PC-9 (cell line): ENCODE measurements at regions not wholly inside any gene's neighbourhood (a gene's known extent, or its start where the extent isn't known, plus 50 kb on each side); places are given as distances from the start of the nearest gene placed in this dataset.

Source experiments
- BruUV-seq: library from RNA; stranded (reverse); fragments of 400-500 nt; replicated peaks from 2 replicates; lab custom pipeline; 2021; lab: Mats Ljungman, UMichigan
- CTCF ChIA-PET: fragments of 300-600 bp; sonication (Branson Sonifier 250); formaldehyde crosslinking; loops from one replicate; lab custom pipeline; 2022; ENCODE audit warnings: antibody characterized with exemption; lab: Charles Lee
- POLR2A ChIA-PET: fragments of 300-600 bp; sonication (Branson Sonifier 250); formaldehyde crosslinking; loops from one replicate; lab custom pipeline; 2022; ENCODE audit warnings: antibody characterized with exemption; ENCODE audit not compliant: unreplicated experiment; lab: Charles Lee
- DNase-seq, 2 experiments: peaks; one replicate each; pipeline versions ENCODE4 v3.0.0 to v3.0.0-alpha.2; 2015 to 2022; ENCODE audit warnings: mixed read lengths in 1 of 2
- H2AFZ ChIP-seq: fragments of 200-600 bp; sonication (generic); 2 replicates; pipeline ENCODE4 v1.8.1; 2017; ENCODE audit warnings: antibody characterized with exemption
- H3F3A ChIP-seq: fragments of 200-600 bp; sonication (generic); 2 replicates; pipeline ENCODE4 v1.8.1; 2017; ENCODE audit warnings: antibody characterized with exemption, mild to moderate bottlenecking, low read depth; ENCODE audit not compliant: insufficient read depth
- H3K27ac ChIP-seq: fragments of 200-600 bp; sonication (generic); 2 replicates; pipeline ENCODE4 v1.6.1; 2016; ENCODE audit warnings: mixed run types
- H3K27me3 ChIP-seq: fragments of 200-600 bp; sonication (generic); 2 replicates; pipeline ENCODE4 v1.6.1; 2016; ENCODE audit warnings: low read depth, mixed run types; ENCODE audit not compliant: insufficient read depth
- H3K36me3 ChIP-seq: fragments of 200-600 bp; sonication (generic); 2 replicates; pipeline ENCODE4 v1.6.1; 2016; ENCODE audit warnings: low read depth, mixed run types
- H3K4me1 ChIP-seq: fragments of 200-600 bp; sonication (generic); replicated peaks from 2 replicates; pipeline ENCODE4 v1.6.1; 2016; ENCODE audit warnings: mixed run types; ENCODE audit not compliant: insufficient read depth
- H3K4me2 ChIP-seq: fragments of 200-600 bp; sonication (generic); 2 replicates; pipeline ENCODE4 v1.6.1; 2017; ENCODE audit warnings: mixed run types
- H3K4me3 ChIP-seq: fragments of 200-600 bp; sonication (generic); 2 replicates; pipeline ENCODE4 v1.6.1; 2016; ENCODE audit warnings: mixed run types
- H3K79me2 ChIP-seq: fragments of 200-600 bp; sonication (generic); 2 replicates; pipeline ENCODE4 v1.6.1; 2017; ENCODE audit warnings: low read depth, mixed run types
- H3K9me2 ChIP-seq: fragments of 200-600 bp; sonication (generic); 2 replicates; pipeline ENCODE4 v1.8.1; 2017; ENCODE audit warnings: mild to moderate bottlenecking; ENCODE audit not compliant: insufficient read depth
- H3K9me3 ChIP-seq: fragments of 200-600 bp; sonication (generic); 2 replicates; pipeline ENCODE4 v1.8.1; 2016; ENCODE audit warnings: low read depth; ENCODE audit not compliant: insufficient read depth
- H4K20me1 ChIP-seq: fragments of 200-600 bp; sonication (generic); 2 replicates; pipeline ENCODE4 v1.8.1; 2017; ENCODE audit not compliant: insufficient read depth
- EZH2 ChIP-seq: fragments of 200-600 bp; sonication (generic); IDR thresholded peaks from 2 replicates; pipeline ENCODE4 v1.8.0; 2017; ENCODE audit warnings: antibody characterized with exemption, low read depth
- intact Hi-C: fragments of 100-400 bp; cut with micrococcal nuclease; formaldehyde crosslinking; loops from one replicate; pipeline ENCODE4 v1.10.0; 2022; ENCODE audit not compliant: unreplicated experiment
- TF ChIP-seq, protein P1 (sequence below): fragments of 200-600 bp; sonication (generic); conservative IDR thresholded peaks from 2 replicates; pipeline ENCODE4 v1.6.1; 2017; ENCODE audit warnings: mixed run types, antibody characterized with exemption, mild to moderate bottlenecking, moderate library complexity

DNA sequence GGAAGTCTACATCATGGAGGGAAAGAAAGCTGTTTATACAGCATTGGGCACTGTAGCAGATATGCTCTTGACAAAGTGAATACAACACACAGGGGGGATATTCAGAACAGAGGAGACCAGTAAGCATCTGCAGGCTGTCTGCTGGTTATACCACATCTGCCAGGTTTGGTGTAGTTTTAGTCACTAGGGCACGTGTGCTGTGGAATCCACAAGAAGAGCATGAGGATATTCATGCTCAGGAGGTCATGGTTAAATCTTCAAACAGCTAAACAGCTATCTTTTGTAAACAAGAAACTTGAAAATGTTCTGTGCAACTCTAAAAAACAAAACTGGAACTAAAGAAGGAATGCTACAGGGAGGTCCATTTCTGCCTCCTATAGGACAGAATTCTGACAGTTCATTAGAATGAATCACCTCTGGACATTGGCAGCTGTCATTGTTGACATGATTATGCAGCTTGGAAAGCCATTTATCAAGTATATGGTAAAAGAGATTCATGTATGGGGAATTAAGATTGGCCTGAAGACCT, 175.8 kb downstream of the RCHY1 start:
- Histone ChIP-seq H3K79me2 (no peaks in the 10 kb centered on the region), H3K4me1 (no peaks in the 10 kb centered on the region), H3K4me3 (no peak overlapping the region), H3K9me2 (no peaks in the 10 kb centered on the region), H3K9me3 (no peaks in the 10 kb centered on the region), H2AFZ (no peak overlapping the region), H4K20me1 (no peaks in the 10 kb centered on the region), H3K36me3 (no peaks in the 10 kb centered on the region), H3K27me3 (no peaks in the 10 kb centered on the region; the same call in 1 of the 2 replicates), H3K4me2 (no peak overlapping the region), H3F3A (no peaks in the 10 kb centered on the region), H3K27ac (no peak overlapping the region)
- DNase-seq, result no peak
- POLR2A ChIA-PET, result no interaction called here
- intact Hi-C loops, result no loop called here
- CTCF ChIA-PET, result no interaction called here
- no TSS peak for BruUV-seq
- TF ChIP-seq EZH2, result no peak
- TF ChIP-seq, protein P1, sequence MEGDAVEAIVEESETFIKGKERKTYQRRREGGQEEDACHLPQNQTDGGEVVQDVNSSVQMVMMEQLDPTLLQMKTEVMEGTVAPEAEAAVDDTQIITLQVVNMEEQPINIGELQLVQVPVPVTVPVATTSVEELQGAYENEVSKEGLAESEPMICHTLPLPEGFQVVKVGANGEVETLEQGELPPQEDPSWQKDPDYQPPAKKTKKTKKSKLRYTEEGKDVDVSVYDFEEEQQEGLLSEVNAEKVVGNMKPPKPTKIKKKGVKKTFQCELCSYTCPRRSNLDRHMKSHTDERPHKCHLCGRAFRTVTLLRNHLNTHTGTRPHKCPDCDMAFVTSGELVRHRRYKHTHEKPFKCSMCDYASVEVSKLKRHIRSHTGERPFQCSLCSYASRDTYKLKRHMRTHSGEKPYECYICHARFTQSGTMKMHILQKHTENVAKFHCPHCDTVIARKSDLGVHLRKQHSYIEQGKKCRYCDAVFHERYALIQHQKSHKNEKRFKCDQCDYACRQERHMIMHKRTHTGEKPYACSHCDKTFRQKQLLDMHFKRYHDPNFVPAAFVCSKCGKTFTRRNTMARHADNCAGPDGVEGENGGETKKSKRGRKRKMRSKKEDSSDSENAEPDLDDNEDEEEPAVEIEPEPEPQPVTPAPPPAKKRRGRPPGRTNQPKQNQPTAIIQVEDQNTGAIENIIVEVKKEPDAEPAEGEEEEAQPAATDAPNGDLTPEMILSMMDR, result no peak

DNA sequence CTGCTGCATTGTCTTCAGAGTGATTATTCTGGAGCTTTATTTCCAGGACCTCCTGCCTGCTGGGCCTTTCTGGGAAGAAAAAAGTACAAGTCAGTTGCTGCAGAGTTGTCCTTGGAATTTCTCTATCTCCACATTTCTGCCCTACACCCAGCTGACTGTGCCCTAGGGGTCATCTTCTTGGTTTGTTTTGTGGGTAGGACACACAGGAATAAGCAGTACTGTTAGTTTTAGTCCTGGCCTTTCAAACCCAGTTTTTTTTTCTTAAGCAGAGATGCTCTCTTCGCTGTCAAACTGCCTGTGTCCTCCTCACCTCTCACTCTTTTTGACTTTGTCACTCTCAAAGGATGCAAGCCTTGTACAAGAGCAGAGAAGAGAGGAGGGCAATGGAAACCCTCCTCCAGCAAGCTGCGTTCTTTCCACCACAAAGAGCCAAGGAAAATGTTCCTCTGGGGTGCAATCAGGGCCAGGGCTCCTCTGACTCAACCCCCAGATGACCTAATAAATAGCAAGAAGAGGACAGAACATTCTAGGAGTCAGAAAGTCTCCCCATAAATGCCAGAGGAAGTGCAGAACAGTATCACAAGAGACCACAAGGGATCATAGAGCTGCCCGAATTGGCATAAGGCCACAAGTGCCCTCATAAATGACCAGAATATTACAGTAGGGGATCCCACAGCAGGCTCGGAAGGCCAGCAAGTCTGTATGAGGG, 186.2 kb downstream of the RCHY1 start:
- CTCF ChIA-PET, result no interaction called here
- Histone ChIP-seq H4K20me1 (no peaks in the 10 kb centered on the region), H3K9me2 (no peaks in the 10 kb centered on the region), H3K4me2 (no peak overlapping the region), H3K9me3 (no peaks in the 10 kb centered on the region; the same call in 1 of the 2 replicates), H3F3A (no peaks in the 10 kb centered on the region), H3K36me3 (no peaks in the 10 kb centered on the region), H2AFZ (no peak overlapping the region), H3K4me1 (no peaks in the 10 kb centered on the region), H3K27ac (no peak overlapping the region), H3K79me2 (no peaks in the 10 kb centered on the region), H3K4me3 (no peak overlapping the region), H3K27me3 (no peaks in the 10 kb centered on the region)
- POLR2A ChIA-PET, result no interaction called here
- intact Hi-C loops, result no loop called here
- no peak for DNase-seq
- BruUV-seq, result no TSS peak
- TF ChIP-seq, protein P1, result no peak
- TF ChIP-seq EZH2, result no peak

DNA sequence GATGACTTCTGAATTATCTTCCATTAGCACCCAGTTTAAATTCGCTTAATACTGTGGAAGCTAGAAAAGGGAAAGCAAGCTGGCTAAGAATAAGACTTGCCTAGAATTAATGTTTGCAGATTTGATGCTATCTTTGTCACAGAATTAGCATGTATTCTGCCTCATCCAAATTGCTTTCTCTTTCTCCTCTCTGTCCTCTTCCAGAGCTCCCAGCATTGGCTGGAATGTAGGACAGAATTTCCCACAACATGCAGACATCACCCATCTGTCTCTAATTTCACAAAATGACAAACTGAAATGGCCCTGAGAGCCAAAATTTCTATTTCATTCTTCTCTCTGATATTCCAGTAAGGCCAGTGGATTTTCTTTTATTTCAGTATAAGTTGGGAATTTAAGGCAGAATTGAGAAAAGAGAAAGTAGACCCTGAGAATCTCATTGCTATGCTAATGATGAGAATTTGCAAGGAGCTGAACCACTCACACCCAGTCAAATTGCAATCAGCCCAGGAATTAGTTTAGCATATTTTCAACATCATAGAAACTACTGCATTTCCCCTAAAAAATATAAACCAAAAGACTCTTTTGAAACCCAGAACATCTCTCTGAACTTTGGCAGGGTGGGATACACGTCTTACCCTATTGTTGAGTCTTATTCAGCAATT, 188.8 kb downstream of the RCHY1 start:
- ChIA-PET POLR2A (no interaction called here), CTCF (no interaction called here)
- no peak overlapping the region for H2AFZ ChIP-seq
- no peaks in the 10 kb centered on the region for H4K20me1 ChIP-seq
- no peak overlapping the region for H3K4me3 ChIP-seq
- no peaks in the 10 kb centered on the region; the same call in 1 of the 2 replicates for H3K9me3 ChIP-seq
- no peaks in the 10 kb centered on the region for H3K79me2 ChIP-seq
- no peaks in the 10 kb centered on the region for H3K4me1 ChIP-seq
- no peaks in the 10 kb centered on the region for H3K9me2 ChIP-seq
- TF ChIP-seq, protein P1, result no peak
- TF ChIP-seq EZH2, result no peak
- H3K27ac ChIP-seq, result no peak overlapping the region
- H3F3A ChIP-seq, result no peaks in the 10 kb centered on the region
- DNase-seq, result no peak
- H3K36me3 ChIP-seq, result no peaks in the 10 kb centered on the region
- no peak overlapping the region for H3K4me2 ChIP-seq
- BruUV-seq, result no TSS peak
- intact Hi-C loops, result no loop called here
- no peaks in the 10 kb centered on the region for H3K27me3 ChIP-seq
